Hindlimb muscle (tissue), 1 donor: ENCODE measurements at regions not wholly inside any gene's neighbourhood (a gene's known extent, or its start where the extent isn't known, plus 50 kb on each side); places are given as distances from the start of the nearest gene placed in this dataset.

Experiments used
- DNase-seq: peaks from one replicate; pipeline ENCODE4 v3.0.0-alpha.2; 2013

DNA sequence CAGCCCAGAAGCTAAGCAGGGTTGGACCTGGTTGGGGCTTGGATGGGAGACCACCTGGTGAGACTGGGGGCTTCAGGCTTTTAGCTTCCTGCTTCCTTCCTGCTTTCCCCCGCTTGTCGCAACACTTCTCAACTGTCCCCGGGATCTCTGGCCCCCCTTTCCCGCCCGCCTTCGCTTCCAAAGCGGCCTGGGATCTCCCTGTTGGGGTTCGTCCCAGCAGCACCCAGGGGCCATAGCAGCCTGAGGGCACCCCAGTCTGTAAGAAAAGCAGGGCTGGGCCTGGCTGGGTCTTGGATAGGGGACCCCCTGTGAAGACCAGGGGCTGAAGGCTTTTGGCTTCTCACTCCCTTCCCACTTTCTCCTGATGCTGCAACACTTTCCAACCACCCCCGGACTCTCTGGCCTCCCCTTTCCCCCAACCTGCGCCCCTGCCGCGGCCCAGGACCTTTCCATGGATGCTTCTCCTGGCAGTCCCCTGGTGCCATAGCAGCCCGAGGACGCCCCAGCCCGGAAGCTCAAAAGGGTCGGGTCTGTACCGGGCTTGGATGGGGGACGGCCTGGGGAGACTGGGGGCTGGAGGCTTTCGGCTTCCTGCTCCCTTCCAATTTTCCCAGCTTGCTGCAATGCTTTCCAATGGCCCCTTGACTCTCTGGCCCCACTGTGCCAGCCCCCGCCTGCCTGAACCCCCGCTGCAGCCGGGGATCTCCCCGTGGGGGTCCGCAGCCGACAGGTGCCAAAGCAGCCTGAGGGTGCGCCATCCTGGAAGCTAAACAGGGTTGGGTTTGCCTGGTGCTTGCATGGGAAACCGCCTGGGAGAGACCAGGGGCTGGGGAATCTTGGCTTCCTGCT lies 2276.2 kb downstream of the TP53TG3F start:
- DNase-seq = no peak

DNA sequence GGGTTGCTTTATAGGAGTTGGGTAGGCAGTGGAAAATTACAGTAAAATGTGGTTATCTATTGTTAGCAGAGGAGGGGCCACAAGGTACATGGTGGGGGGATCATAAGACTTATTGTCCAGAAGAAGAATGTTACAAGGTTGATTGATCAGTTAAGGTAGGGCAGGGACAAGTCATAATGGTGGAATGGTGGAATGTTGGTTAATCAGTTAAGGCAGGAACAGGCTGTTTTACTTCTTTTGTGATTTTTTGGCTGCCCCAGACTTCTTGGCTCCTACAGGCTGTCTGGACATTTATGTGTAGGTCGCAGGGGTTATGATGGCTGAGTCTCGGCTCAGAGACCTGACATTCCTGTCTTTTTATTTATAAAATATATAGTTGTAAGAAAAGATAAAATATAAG lies 2277.1 kb downstream of the TP53TG3F start:
- no peak for DNase-seq

GRCh38 chr16:35737076-35737475 lies 2277.7 kb downstream of the TP53TG3F start:
- DNase-seq = no peak

DNA sequence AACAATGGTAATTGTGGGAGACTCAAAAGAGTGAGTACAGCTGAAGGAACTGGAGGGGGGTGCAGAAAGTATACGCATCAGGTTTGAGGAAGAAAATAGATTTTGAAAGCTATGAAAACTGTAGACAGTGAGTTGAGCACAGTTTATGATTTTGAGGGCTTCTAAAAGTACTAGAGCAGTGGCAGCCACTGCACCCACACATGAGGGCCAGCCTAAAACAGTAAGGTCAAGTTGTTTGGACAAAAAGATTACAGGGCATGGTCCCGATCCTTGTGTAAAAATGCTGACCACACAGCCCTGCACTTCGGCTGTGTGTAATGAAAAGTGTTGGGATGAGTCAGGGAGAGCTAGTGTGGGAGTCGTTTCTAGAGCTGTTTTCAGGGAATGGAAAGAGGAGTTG lies 2282.1 kb downstream of the TP53TG3F start:
- no peak for DNase-seq

DNA sequence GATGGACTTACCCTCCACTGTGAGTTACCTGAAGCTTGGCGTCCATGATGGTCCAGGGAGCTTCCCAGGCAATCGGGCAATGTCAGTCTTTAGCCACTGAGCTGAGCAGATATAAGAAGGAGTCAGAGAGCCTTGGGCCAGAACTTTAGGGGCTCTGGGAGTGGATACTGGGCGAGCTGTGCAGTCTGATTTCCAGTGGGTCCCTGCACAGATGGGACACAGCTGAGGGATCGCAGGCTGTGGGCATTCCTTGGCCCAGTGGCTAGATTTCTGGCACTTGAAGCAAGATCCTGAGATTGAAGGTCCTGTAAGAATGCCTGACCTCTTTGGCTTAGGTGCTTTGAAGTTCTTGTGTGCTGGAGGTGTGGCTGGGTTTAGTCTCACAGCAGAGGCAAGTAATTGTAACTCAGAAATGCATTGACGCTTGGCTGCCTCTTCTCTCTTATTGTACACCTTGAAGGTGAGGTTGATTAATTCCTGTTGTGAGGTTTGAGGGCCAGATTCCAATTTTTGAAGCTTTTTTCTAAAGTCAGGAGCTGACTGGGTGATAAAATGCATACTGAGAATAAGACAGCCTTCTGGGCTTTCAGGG lies 2283.8 kb downstream of the TP53TG3F start:
- no peak for DNase-seq

DNA sequence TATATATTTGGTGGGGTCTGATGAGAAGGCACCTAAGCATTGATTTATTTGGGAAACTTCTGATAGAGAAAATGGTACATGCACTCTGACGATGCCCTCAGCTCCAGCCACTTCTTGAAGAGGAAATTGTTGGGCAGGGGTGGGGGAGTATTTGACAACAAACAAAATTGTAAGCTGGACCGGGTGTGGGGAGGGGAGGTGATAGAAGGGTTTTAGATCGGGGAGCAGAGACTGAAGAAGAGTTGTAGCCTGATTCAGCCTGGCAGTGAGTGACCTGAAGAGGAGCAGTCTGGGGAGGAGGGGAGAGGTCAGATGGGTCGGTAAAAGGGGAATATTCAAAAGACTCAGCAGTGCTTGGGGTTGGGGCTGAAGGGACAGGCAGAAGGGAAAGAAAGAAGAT lies 2284.7 kb downstream of the TP53TG3F start:
- DNase-seq = no peak

- DNase-seq = no peak
These were observed 2285.3 kb downstream of the TP53TG3F start for GRCh38 chr16:35744726-35745125.

DNA sequence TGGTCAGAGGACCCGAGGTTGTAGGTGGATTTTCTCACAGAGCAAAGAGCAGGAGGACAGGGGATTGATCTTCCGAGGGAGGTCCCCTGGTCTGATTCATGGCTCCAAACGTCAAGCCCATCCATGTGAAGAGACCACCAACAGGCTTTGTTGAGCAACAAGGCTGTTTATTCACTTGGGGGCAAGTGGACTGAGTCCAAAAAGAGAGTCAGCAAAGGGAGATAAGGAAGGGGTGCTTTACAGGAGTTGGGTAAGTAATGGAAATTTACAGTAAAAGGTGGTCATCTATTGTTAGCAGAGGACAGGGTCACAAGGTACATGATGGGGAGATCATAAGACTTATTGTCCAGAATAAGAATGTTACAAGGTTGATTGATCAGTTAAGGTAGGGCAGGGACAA lies 2285.8 kb downstream of the TP53TG3F start:
- DNase-seq = no peak

DNA sequence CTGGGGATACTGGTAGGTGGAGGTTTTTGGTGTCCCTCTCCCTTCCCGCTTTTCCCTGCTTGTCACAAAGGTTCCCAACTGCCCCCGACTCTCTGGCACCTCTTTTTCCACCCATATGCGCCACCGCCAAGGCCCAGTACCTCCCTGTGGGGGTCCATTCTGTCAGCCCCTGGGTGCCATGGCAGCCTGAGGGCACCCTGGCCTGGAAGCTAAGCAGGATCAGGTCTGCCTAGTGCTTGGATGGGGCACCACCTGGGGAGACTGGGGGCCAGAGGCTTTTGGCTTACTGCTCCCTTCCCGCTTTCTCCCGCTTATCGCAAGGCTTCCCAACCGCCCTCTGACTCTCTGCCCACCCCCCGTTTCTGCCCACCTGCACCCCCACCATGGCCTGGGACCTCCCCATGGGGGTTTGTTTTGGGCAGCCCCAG lies 2286.4 kb downstream of the TP53TG3F start:
- no peak for DNase-seq

- no peak for DNase-seq
These were observed 2287.0 kb downstream of the TP53TG3F start for GRCh38 chr16:35746281-35746962.

DNA sequence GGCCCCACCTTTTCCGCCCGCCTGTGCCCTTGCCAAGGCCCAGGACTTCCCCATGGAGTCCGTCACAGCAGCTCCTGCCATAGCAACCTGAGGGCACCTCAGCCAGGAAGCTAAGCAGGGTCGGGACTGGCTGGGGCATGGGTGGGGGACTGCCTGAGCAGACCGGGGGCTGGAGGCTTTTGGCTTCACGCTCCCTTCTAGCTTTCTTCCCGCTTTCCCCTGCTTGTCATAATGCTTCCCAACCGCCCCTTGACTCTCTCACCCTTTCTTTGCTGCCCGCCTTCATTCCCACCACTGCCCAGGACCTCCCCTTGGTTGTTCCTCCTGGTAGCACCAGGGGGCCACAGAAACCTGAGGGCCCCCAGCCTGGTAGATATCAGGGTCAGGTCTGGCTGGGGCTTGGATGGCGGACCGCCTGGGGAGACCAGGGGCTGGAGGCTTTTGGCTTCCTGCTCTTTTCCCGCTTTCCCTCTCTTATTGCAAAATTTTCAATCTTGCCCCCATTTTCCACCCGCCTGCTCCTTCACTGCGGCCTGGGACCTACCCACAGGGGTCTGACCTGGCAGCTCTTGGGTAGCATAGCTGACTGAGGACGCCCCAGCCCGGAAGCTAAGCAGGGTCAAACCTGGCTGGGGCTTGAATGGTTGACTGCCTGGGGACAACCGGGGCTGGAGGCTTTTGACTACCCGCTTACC lies 2287.7 kb downstream of the TP53TG3F start:
- DNase-seq = no peak

GRCh38 chr16:35747658-35748455 lies 2288.4 kb downstream of the TP53TG3F start:
- no peak for DNase-seq

- no peak for DNase-seq
These were observed 2289.3 kb downstream of the TP53TG3F start for GRCh38 chr16:35748621-35749252.

- DNase-seq = no peak
These were observed 2290.1 kb downstream of the TP53TG3F start for GRCh38 chr16:35749253-35750141.

- DNase-seq = no peak
These were observed 2290.8 kb downstream of the TP53TG3F start for GRCh38 chr16:35750157-35750689.

DNA sequence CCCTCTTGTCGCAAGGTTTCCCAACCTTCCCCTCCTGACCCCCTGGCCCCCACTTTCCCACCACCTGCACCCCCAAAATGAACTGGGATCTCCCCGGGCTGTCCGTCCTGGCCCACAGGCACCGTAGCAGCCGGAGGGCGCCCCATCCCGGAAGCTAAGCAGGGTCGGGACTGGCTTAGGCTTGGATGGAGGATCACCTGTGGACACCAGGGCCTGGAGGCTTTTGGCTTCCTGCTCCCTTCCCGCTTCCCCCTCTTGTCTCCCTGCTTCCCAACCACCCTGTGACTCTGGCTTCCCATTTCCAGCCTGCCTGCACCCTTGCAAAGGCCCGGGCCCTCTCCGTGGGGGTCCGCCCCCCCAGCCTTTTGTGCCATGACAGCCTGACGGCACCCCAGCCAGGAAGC lies 2291.3 kb downstream of the TP53TG3F start:
- no peak for DNase-seq

DNA sequence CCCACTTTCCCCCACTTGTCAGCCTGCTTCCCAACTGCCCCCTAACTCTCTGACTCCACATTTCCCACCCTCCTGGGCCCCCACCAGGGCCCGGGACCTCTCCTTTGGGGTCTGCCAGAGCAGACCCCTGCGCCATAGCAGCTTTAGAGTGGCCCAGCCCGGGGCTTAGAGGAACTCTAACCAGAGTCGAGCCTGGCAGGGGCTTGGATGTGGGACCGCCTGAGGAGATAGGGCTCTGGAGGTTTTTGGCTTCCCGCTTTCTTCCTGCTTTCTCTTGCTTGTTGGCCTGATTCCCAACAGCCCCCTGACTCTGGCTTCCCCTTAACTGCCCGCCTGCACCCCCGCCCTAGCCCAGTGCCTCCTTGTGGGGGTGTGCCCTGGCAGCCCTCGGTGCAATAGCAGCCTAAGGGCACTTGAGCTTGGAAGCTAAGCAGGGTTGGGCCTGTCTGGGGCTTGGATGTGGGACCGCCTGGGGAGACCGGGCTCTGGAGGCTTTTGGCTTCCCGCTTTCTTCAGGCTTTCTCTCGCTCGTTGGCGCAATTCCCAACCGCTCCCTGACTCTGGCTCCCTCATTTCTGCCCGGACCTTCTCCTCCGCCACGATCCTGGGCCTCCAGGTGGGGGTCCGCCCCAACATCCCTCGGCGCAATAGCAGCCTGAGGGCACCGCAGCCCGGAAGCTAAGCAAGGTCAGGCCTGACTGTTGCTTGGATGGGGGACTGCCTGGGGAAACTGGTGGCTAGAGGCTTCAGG lies 2292.0 kb downstream of the TP53TG3F start:
- no peak for DNase-seq

- DNase-seq = no peak
These were observed 2292.8 kb downstream of the TP53TG3F start for GRCh38 chr16:35752012-35752772.
